ENCODE measurements at regions not wholly inside any gene's neighbourhood (a gene's known extent, or its start where the extent isn't known, plus 50 kb on each side); places are given as distances from the start of the nearest gene placed in this dataset.
A peak's percentile ranks its signal among the peaks of the same experiment; 100 is the strongest.

DNA sequence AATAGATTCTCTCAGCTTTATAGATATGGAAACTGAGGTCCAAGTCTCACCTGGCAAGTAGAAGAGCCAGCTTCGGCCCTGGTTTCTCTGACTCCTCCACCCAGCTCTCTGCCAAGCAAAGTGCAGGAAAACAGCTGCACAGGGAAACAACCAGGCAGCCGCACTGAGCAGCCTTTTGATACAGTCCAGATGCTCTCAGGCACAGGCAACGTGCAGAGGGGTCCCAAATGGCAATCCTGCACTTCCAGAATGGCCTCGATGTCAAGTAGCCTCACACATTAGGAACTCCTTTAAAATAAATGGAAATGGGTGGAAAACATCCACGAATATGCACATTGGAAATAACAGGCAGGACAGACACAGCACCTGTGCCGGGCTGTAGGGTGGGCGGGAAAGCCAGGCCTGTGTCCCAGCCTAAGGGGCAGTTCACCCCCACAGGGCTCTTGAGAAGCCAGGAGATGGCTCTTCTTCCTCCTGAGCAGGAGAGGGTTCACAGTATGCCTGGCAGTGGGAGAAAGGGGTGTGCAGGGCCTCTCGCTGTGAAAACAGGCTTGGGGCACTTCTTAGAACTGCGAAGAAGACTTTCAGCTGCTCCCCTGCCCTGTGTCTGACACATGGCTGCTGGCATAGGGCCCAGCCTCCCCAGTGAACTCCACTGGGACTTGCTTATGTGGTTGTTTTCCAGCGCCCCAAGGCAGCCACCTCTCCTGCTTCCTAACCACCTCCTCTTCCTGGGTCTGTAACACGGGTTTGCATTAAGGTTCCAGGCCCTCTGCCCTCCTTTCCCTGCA, 63.9 kb upstream of the TUBA3E start:
- CTCF ChIA-PET = no interaction called here
- Histone ChIP-seq H3K36me3 (ENCODE audit: control insufficient read depth in 2 of 2, insufficient read depth in 1 of 2, low read length in 2 of 2) (no peaks in the 10 kb centered on the region), H3K9me3 (ENCODE audit: control insufficient read depth, insufficient read depth, low read depth, low read length) (no peaks in the 10 kb centered on the region), H3K4me3 (ENCODE audit: low read depth, low read length) (no peak overlapping the region), H3K4me1 (ENCODE audit: control insufficient read depth, insufficient read depth, low read length) (no peaks in the 10 kb centered on the region), H3K27ac (ENCODE audit: extremely low read depth, low read depth, low read length) (no peak overlapping the region)
- POLR2A ChIA-PET = no interaction called here
- TF ChIP-seq ZNF132 (tag by site-specific recombination; IDR thresholded peaks at IDR 0.05; ENCODE audit: borderline replicate concordance) (no peak), GLIS1 (tag by site-specific recombination; IDR thresholded peaks at IDR 0.05) (0 out of 2 replicates have a peak, but pooled peaks have one; percentile 15), ZIC2 (tag by site-specific recombination; IDR thresholded peaks at IDR 0.05) (peak; percentile 72), ZNF473 (tag by site-specific recombination; IDR thresholded peaks at IDR 0.05) (no peak)

DNA sequence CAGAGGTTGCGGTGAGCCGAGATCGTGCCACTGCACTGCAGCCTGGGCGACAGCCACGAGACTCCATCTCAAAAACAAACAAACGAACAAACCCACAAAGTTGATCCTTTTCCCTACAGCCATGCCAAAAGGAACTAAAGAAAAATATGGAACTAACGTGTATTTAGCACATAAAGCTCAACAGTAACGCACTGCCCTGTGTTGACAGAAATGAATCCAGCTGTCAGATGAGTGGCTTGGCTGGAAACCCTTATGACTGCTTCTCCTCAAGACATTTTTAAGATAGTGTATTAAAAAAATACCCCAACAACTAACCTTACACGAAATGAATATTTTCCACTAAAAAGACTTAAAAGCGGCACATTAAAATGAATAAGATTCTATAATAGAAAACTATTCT, 62.9 kb upstream of the TUBA3E start:
- Histone ChIP-seq H3K4me3 (ENCODE audit: low read depth, low read length) (no peak overlapping the region), H3K27ac (ENCODE audit: extremely low read depth, low read depth, low read length) (no peak overlapping the region), H3K36me3 (ENCODE audit: control insufficient read depth in 2 of 2, insufficient read depth in 1 of 2, low read length in 2 of 2) (no peaks in the 10 kb centered on the region), H3K4me1 (ENCODE audit: control insufficient read depth, insufficient read depth, low read length) (no peaks in the 10 kb centered on the region), H3K9me3 (ENCODE audit: control insufficient read depth, insufficient read depth, low read depth, low read length) (no peaks in the 10 kb centered on the region)
- ChIA-PET CTCF (no interaction called here), POLR2A (no interaction called here)
- no peak for TF ChIP-seq MZF1 (tag by site-specific recombination; IDR thresholded peaks at IDR 0.05; ENCODE audit: borderline replicate concordance)
- no peak for TF ChIP-seq SP2 (tag by site-specific recombination; IDR thresholded peaks at IDR 0.05)
- TF ChIP-seq ZNF426 (tag by site-specific recombination; IDR thresholded peaks at IDR 0.05) = no peak
- no peak for TF ChIP-seq ZNF555 (tag by site-specific recombination; conservative IDR thresholded peaks at IDR 0.05)
- TF ChIP-seq PRDM1 (tag by site-specific recombination; IDR thresholded peaks at IDR 0.05) = no peak
- TF ChIP-seq ZNF302 (tag by site-specific recombination; IDR thresholded peaks at IDR 0.05; ENCODE audit: low read depth) = no peak
- TF ChIP-seq ZNF777 (tag by site-specific recombination; IDR thresholded peaks at IDR 0.05; ENCODE audit: borderline replicate concordance) = no peak
- no peak for TF ChIP-seq ZEB2 (tag by site-specific recombination; IDR thresholded peaks at IDR 0.05)
- TF ChIP-seq, protein P1, sequence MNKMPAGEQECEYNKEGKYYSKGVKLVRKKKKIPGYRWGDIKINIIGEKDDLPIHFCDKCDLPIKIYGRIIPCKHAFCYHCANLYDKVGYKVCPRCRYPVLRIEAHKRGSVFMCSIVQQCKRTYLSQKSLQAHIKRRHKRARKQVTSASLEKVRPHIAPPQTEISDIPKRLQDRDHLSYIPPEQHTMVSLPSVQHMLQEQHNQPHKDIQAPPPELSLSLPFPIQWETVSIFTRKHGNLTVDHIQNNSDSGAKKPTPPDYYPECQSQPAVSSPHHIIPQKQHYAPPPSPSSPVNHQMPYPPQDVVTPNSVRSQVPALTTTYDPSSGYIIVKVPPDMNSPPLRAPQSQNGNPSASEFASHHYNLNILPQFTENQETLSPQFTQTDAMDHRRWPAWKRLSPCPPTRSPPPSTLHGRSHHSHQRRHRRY (tag by site-specific recombination; IDR thresholded peaks at IDR 0.05) = no peak
- TF ChIP-seq ZNF266 (tag by site-specific recombination; IDR thresholded peaks at IDR 0.05; ENCODE audit: low read depth) = no peak
- TF ChIP-seq TCF7L2 (IDR thresholded peaks at IDR 0.05; ENCODE audit: borderline replicate concordance, low read depth, low read length) = no peak
- no peak for TF ChIP-seq ZNF274 (IDR thresholded peaks at IDR 0.05; ENCODE audit: low read length)
- TF ChIP-seq ZNF274 (tag by site-specific recombination; IDR thresholded peaks at IDR 0.05; ENCODE audit: borderline replicate concordance) = no peak
- no peak for TF ChIP-seq ZIC2 (tag by site-specific recombination; IDR thresholded peaks at IDR 0.05)
- TF ChIP-seq CTCF (tag by site-specific recombination; IDR thresholded peaks at IDR 0.05) = no peak
- TF ChIP-seq ZNF155 (tag by site-specific recombination; IDR thresholded peaks at IDR 0.05) = no peak
- no peak for TF ChIP-seq ZNF2 (tag by site-specific recombination; IDR thresholded peaks at IDR 0.05)
- no peak for TF ChIP-seq ZNF366 (tag by site-specific recombination; conservative IDR thresholded peaks at IDR 0.05)
- no peak for TF ChIP-seq ZNF692 (tag by site-specific recombination; IDR thresholded peaks at IDR 0.05)
- TF ChIP-seq IKZF3 (tag by site-specific recombination; IDR thresholded peaks at IDR 0.05) = no peak
